Head of caudate nucleus (tissue), 42 donors: ENCODE measurements at regions not wholly inside any gene's neighbourhood (a gene's known extent, or its start where the extent isn't known, plus 50 kb on each side); places are given as distances from the start of the nearest gene placed in this dataset.
"Not testable (repeated sequence)": the region's sequence is repeated elsewhere in the genome, so short reads cannot be mapped to it uniquely, and the experiment has no call there.

Experiments used
- DNase-seq, 42 donors: peaks; one replicate each; pipeline versions ENCODE4 v3.0.0 to v3.0.0-alpha.2; 2020 to 2021; ENCODE audit warnings: mixed read lengths in 7 of 42
- intact Hi-C: fragments of 100-400 bp; cut with DNase I; formaldehyde crosslinking; loops from one replicate; pipeline ENCODE4 v1.15.0; 2022

DNA sequence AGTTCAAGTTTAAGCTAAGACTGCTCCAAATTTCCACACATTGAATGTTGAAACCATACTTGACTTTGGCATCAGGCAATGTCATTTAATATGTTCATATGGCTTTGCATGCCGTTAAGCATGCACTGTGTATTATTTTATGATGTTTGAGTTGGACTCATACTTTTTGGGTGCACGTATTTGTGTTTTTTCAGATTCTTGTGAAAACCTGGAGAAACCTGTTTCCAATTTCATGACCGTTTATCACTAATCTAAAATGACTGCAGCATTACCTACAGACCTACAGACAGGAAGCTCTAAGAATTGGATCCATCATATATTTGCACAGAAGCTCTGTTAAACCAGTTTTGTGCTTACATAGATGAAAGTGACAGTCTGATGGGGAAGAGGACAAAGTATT lies 1093.0 kb upstream of the INTU start:
- intact Hi-C loops, result no loop called here
- no peak for DNase-seq

DNA sequence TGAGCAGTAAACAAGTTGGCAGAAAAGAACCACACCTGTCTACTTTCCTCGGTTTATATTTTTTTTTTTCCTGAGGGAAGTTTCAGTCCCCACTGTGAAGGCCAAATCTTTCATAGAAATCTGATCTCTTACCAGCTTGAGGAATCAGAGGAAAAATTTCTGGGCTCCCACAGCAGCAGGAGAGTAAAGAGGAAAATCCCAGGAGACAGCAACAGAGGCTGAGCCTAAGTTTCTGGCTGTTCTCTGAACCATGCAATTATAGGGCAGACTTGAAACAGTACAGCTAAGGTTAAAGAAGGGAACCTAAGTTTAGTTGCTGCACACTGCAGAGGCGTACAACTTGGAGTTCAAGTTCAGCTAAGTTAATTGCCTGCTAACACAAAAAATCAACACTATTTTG lies 1090.9 kb upstream of the INTU start:
- intact Hi-C loops, result no loop called here
- no peak for DNase-seq

DNA sequence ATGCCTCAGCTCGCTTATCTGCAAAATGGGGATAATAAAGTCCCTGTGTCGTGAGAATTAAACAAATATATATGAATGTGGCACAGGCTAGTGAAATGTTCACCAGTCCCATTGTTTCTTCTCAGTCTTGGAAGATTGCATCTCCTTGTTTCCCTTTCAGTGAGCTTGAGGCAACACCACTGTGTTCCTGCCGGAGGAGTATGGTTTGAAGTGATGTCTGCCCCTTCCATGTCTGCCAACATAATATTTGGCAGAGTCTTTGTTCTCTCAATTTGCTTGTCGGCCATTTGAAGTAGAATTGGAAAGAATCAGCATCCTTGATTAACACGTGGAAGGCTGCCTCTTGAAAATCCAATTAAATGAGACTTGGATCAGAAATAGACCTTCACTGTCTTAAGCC lies 1088.5 kb upstream of the INTU start:
- intact Hi-C loops, result no loop called here
- no peak for DNase-seq

DNA sequence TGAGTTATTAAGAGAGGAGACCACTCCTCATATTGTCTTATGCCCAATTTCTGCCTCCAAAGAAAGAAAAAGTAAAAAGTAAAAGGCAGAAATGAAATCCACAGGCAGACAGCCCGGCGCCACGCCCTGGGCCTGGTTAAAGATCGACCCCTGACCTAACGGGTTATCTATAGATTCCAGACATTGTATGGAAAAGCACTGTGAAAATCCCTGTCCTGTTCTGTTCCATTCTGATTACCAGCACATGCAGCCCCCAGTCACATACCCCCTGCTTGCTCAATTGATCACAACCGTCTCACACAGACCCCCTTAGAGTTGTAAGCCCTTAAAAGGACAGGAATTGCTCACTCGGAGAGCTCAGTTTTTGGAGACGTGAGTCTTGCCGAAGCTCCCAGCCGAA lies 1086.6 kb upstream of the INTU start:
- DNase-seq, intact Hi-C loops: not testable (repeated sequence)

DNA sequence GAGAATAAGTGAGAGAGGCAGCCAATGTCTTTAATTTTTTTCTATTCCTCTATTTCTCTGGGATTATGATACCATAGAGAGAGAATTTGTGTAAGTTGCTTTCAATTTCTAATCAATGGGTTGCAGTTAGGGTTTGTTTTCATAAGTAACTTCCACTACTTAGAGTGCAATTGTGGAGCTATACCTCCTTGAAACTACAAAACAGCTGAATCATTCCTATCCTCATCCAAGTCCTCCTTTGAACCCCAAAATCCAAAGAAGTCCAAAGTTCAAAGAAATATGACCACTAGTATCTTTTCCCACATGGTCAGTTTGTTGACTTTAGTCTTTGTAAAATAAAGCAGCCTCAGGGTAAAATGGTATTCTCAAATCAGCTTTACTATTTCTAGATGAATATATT lies 1085.4 kb upstream of the INTU start:
- DNase-seq, result no peak
- intact Hi-C loops, result no loop called here

DNA sequence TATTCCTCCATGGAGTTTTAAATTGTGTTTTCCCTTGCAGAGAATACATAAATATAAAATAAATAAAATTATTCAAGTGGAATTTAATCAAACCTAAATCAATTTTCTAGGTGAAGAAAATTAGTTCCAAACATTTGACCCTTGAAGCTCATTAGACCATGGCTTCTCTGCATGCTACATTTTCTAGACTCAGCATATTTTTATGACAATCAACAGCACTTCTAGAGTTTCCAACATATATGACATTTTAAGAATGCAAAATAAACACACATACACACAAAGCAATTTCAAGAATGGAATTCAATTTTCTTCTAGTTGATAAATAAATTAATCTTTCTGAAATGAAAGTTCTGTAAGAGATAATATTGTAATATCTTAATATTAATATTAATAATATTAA lies 1083.9 kb upstream of the INTU start:
- DNase-seq, result no peak
- intact Hi-C loops, result no loop called here

DNA sequence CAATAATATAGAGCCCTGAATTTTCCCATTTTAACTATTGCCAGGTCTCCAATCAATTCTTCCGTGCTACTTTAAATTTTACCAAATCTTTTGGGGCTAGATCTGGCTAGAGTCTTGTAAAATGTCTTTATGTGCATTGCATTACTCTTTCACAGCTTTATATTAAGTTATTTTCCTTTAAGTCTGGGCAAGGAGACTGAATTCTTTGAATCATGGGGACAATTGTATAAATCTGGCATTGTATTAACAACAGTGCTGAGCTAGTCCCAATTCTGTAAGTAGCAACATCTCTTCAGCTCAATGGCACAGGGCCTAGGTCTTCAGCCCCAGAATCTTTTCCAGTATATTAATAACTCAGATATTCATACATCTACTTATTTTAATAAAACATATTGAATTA lies 1080.4 kb upstream of the INTU start:
- DNase-seq, result no peak
- intact Hi-C loops, result no loop called here

DNA sequence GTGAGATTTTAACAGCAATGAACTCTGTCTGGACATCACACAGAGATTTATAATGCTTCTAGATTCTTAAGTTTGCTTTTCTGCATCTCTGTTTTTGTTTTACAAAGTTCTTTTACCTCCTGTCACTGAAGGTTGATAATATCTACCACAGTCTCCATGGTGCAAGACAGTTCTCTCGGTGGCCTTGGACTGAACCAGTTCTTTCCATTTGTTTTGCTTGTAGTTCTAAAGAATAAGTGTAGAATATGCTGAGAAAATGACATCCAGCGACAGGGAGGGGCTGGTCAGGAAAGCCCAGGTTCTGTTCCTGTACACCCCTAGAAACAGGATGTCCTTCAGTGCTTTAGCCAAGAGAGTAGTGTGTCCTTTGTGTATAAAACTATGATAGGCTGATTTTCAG lies 1079.5 kb upstream of the INTU start:
- intact Hi-C loops, result no loop called here
- no peak for DNase-seq

DNA sequence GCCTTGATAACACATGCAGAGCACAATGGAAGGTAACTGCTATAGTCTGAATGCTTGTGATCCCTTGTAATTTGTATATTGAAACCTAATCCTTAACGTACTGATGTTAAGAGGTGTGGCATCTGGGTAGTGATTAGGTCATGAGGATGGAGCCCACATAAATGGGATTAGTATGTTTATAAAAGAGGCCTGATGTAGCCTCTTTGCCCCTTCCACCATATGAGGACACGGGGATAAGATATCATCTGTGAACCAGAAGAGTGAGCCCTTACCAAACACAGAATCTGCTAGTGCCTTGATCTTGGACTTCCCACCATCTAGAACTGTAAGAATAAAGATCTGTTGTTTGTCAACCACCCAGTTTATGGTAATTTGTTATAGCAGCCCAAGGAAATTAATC lies 1074.2 kb upstream of the INTU start:
- DNase-seq, result no peak
- intact Hi-C loops, result no loop called here

DNA sequence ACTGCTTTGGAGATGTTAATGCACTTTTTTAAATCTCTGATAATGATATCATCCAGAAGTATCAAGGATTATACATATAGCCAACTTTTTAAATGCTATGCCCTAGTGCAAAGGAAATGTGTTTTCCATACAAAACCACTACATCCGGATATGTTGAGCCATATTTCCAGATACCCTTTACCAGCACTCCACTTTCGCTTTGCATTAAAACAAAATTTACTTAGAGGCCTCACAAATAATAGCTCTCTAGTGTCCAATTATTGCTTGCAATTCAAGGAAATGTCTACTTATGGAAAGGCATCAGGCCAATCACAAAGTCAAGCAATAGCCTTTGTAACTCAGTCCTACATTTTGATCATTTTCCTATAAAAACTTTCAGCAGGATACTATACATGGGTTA lies 1072.8 kb upstream of the INTU start:
- no peak for DNase-seq
- intact Hi-C loops, result no loop called here

DNA sequence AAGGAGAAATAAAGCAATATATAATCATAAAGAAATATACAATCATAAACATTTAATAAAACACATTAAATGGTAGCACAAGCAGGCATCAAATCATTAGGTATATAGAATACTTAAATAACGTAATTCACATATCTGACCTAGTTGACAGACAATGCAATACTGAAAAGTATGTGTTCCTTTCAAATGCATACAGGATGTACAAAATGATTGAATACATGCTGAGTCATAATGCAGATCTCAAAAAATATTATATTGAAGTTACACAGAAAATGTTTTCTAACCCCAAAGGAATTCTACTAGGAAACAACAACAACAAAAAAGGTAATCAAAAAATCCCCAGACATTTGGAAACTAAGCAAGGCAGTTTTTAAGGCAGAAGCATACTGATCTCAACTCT lies 1072.0 kb upstream of the INTU start:
- intact Hi-C loops, result no loop called here
- no peak for DNase-seq

DNA sequence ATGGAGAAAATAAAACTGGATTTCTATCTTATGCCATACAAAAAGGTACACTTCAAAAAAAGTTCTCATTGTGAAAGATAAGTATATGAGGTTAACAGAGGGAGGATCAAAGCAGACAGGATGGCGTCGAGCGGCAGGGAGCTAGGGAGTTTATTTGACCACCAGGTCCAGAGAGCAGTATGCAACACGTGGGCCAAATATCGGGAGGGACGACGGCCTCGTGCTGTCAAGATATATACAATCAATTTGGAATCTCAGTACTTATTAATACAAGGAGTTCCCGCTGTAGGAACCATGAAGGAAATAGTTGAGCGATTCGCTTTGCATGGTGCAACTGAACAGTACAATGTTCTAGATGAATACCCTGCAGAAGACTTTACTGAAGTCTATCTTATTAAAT lies 1069.4 kb upstream of the INTU start:
- intact Hi-C loops, result no loop called here
- no peak for DNase-seq

DNA sequence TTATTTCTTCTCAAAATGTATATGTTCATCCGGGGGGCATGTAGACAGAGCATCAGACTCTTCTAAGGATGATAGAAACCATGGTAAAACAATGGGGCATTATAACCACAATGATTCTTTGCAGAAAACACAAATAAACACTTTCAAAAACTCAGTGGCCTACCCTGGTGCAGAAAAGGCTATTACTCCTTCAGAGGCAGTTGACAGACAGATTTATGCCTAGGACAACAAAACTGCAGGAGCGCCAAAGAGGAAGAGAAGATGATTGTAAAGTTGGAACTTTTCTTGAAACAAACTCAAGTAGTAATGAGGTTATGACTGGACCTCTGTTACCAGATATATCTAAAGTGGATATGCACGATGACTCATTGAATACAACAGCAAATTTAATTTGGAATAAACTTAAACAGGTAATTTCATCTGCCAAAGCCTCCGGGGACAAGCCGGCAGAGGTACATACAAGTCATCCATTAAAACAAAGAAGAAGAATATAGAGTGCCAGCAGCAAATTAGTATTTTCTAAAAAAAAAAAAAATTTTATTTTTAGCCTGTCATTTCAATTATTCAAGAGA lies 1068.4 kb upstream of the INTU start:
- intact Hi-C loops, result no loop called here
- DNase-seq, result no peak

DNA sequence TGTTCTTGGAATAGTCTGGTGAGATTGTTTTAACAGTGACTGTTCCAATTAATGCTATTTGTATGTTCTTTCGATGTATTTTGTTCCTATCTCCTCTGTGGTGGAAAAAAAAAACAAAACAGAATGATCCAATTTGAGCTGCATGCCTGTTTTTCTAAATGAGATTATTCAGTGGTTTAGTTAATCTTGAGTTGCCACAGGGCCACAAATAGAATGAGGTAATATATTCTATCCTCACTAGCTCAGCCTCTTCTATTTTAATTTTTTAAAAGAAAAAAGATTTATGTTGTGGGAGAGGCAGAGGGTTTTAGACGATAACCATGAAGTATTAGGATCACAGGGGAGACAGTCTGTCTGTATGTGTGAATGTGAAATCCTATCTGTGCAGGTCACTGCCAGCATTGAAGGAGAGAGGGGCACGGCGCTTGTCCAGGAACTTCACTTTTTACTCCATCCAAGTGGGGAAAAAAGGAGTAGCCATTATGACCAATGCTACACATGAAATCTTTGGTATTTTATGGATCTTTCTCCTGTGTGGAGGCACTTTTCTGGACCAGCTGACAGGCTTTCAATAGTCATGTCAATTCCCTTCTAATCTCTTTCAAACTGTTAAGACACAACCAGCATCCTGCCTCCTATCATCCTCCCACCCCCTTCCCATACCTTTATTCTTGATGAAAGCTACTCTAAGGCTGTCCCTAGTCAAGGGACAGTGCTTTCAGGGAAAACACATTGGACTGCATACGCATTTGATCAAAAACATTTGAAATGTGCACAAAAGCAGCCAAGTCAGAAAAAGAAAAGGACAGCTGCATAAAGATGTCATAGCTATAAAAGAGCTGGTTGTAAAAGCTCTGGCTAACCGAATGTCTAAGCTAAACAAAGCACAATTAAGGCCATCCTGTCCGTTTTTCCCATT lies 1063.8 kb upstream of the INTU start:
- intact Hi-C loops, result no loop called here
- peak in 1 of 42 donors; percentile 5 for DNase-seq

DNA sequence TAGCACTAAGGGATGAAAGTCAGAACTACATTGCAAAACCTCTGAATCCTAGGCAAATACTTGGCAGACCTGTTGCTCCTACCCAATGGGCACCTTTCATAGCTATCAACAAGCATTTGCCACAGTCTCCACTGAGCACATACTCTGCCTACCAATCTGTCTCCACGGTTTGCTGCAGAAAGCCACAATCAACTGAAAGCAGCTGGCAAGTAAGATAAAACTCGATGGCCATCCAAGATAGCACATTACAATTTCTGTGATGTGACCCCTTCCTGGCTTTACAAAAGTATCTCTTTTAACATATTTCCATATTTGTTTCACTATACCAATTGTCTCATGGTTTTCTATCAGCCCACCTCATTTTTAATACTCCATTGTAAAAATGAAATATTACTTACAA lies 1060.5 kb upstream of the INTU start:
- DNase-seq, result no peak
- intact Hi-C loops, result no loop called here

DNA sequence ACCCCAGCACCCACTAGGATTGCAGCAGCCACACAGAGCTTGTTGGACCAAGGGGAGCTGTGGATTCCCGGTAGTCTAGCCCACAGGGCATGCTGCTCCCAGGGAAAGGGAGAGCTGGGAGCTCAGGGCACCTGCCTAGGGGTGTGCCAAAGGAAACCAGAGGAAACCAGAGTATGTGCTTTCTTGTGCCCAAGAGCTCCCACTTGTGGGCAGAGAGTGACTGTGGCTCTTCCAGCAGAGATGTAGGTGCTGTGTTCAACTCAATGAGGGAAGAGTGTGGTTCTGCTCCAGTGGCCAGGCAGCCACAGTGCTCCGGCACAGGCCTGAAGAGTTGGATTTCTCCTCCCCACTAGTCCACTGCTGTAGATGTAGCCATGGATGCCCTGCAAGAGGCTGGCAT lies 1050.0 kb upstream of the INTU start:
- intact Hi-C loops, result no loop called here
- DNase-seq, result no peak

DNA sequence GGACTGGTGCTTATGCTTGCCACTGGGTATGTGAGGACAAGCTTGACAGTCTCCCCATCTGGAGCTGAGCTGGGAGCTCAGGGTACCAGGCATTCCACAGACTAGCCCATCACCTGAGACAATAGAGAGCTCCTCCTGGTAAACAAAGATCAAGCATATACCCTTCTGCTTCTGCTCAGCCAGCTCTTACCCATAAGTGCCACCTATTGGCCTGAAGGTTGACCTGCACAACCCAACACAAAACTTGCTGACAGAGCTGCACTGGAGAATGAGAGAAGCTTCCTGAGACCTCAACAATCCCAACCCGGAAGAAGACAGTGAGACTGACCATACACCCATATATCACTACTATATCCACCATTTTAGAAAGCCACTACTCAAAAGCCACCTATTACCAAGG lies 1049.2 kb upstream of the INTU start:
- no peak for DNase-seq
- intact Hi-C loops, result no loop called here

DNA sequence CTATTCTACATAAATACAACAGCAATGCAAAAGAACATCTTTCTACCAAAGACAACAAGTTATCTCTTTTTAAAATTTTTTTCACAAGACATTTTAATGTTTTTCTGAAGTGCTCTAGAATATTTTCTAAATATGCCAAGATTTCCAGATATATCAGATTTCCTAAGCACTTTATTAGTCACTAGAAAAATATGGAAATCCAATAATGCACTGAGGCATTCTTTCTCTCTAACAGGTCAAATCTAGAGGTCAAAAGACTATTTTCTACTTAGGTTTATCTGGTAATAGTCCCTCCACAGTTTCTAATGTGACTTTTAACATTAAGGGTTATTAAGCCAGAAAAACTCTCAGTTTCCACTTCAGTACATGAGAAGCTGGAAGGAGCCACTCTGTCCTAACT lies 1041.2 kb upstream of the INTU start:
- intact Hi-C loops, result no loop called here
- DNase-seq, result no peak

DNA sequence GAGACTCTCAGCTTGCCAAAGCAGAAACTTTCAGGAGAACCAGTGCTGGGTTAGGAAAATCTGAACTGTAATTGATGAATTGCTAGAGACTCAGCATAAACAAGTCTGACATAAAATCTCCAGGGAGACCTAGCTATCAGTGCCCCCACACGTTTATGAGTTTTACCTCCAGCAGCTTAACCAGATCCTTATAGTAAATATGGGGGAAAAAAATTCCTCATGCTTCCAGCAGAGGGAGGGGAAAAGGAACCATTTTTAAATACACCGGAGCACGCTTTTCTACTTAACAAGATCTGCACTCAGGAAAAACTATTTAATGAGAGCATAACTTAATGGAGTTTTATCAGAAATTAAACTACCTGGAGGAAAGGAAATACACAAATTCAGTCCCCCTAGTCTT lies 1040.7 kb upstream of the INTU start:
- intact Hi-C loops, result no loop called here
- DNase-seq, result no peak

DNA sequence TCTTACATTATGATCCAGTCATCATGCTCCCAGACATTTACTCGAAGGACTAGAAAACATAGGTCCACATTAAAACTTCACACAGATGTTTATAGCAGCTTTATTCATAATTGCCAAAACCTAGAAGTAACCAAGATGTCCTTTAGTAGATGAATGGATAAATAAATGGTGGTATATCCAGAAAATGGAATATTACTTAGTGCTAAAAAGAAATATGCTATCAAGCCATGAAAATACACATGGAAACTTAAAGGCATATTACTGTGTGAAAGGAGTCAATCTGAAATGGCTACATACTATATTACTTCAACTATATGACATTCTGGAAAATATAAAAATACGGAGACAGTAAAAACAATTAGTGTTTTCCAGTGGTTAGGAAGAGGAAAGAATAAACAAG lies 1039.1 kb upstream of the INTU start:
- no peak for DNase-seq
- intact Hi-C loops, result no loop called here

DNA sequence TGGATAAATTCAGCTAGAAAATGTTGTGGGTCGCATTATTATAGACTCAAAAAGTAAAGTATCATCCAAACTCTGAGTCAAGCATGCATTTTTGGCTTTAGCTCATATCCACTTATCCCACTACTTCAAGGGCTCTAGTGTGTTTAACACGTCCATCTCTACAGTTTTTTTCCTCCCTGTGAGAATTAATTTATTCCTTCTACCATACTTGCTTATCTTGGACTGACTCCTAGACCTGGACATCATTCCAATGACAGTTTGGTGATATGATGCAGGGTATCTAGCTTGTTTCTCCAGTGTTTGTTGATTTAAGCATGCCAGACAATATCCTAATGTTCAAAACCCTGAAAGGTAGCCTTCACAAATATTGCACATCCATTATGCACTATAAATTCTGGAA lies 1037.1 kb upstream of the INTU start:
- DNase-seq, result no peak
- intact Hi-C loops, result no loop called here
